Endodermal cell (in vitro differentiated cells): ENCODE measurements at regions not wholly inside any gene's neighbourhood (a gene's known extent, or its start where the extent isn't known, plus 50 kb on each side); places are given as distances from the start of the nearest gene placed in this dataset.

Experiments
- DNase-seq: peaks from one replicate; pipeline ENCODE4 v3.0.0-alpha.2; 2017
- H3K27ac ChIP-seq: 2 replicates; pipeline ENCODE4 v1.5.1; 2013; ENCODE audit warnings: mild to moderate bottlenecking, low read depth, low read length, moderate library complexity
- H3K27me3 ChIP-seq: 2 replicates; pipeline ENCODE4 v1.6.1; 2013; ENCODE audit warnings: mild to moderate bottlenecking, low read length, moderate library complexity; ENCODE audit not compliant: insufficient read depth, control insufficient read depth, poor library complexity, severe bottlenecking
- H3K36me3 ChIP-seq: 2 replicates; pipeline ENCODE4 v1.7.0; 2013; ENCODE audit warnings: mild to moderate bottlenecking, low read length, moderate library complexity; ENCODE audit not compliant: control insufficient read depth, insufficient read depth
- H3K4me1 ChIP-seq: one replicate; pipeline ENCODE4 v1.7.0; 2013; ENCODE audit warnings: low read length; ENCODE audit not compliant: control insufficient read depth, insufficient read depth
- H3K4me3 ChIP-seq: 2 replicates; pipeline ENCODE4 v1.5.1; 2013; ENCODE audit warnings: mild to moderate bottlenecking, low read length, moderate library complexity
- H3K9ac ChIP-seq: 2 replicates; pipeline ENCODE4 v1.6.1; 2013; ENCODE audit warnings: mild to moderate bottlenecking, low read length, moderate library complexity; ENCODE audit not compliant: poor library complexity, severe bottlenecking; ENCODE audit errors: extremely low read depth
- H3K9me3 ChIP-seq: 2 replicates; pipeline ENCODE4 v1.6.1; 2013; ENCODE audit warnings: mild to moderate bottlenecking, low read length, moderate library complexity; ENCODE audit not compliant: control insufficient read depth
- H3K27ac Mint-ChIP-seq: 2 replicates; pipeline ENCODE4 v1.8.0; 2020; ENCODE audit warnings: mixed read lengths
- H3K27me3 Mint-ChIP-seq: 2 replicates; pipeline ENCODE4 v1.8.0; 2021; ENCODE audit warnings: mild to moderate bottlenecking, mixed read lengths; ENCODE audit not compliant: insufficient read depth
- H3K36me3 Mint-ChIP-seq: 2 replicates; pipeline ENCODE4 v1.8.0; 2020; ENCODE audit warnings: low read depth, mixed read lengths
- H3K4me1 Mint-ChIP-seq: 2 replicates; pipeline ENCODE4 v1.8.0; 2020; ENCODE audit warnings: mixed read lengths
- H3K4me3 Mint-ChIP-seq: 2 replicates; pipeline ENCODE4 v1.8.0; 2020; ENCODE audit warnings: mild to moderate bottlenecking, moderate library complexity, mixed read lengths
- H3K9me3 Mint-ChIP-seq: 2 replicates; pipeline ENCODE4 v1.8.0; 2020; ENCODE audit warnings: mild to moderate bottlenecking, mixed read lengths
- CTCF ChIP-seq: fragments of 200-600 bp; sonication (generic); conservative IDR thresholded peaks from 2 replicates; pipeline ENCODE4 v1.5.0; 2021; ENCODE audit warnings: antibody characterized with exemption, mild to moderate bottlenecking
- WGBS, 2 experiments: methylation state at CpG; one replicate each; pipeline versions ENCODE4 v1.1.5 to v1.1.7; 2013; ENCODE audit warnings: missing lambda C conversion rate in 2 of 2, mixed read lengths in 1 of 2; ENCODE audit not compliant: insufficient coverage in 1 of 2, insufficient read length in 1 of 2; 5-methylcytosine and 5-hydroxymethylcytosine counted together

DNA sequence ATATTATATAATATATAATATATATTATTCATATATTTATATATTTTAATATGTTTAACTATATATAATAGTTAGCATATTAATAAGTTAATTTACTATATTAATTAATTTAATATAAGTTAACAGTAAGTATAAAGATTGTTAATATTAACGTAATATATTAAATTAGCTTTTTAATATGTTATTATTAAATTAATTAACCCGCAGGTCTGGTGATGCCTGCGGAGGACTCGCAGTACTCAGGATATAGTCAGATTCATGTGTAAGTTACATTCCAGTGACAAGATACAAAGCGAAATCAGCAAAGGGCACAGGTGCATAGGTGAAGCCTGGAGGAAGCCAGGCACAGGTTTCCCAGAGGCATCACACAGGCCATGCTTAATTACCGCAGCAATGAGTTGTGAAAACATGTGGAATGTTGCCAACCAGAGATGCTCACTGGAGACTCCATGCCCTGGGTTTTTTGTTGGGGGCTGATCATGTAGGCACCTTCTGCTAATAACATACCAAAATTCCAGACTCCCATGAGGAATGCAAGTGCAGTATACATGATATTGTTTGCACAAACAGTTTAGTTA is 130.4 kb upstream of the MPHOSPH6 start:
- Mint-ChIP-seq H3K4me3 (no peak overlapping the region), H3K9me3 (no peaks in the 10 kb centered on the region), H3K27ac (no peak overlapping the region), H3K36me3 (no peaks in the 10 kb centered on the region), H3K4me1 (no peaks in the 10 kb centered on the region), H3K27me3 (peaks cover 18% of the 10 kb centered on the region)
- Histone ChIP-seq H3K9ac (no peak overlapping the region), H3K27ac (no peak overlapping the region), H3K27me3 (no peaks in the 10 kb centered on the region), H3K4me1 (no peaks in the 10 kb centered on the region), H3K9me3 (no peaks in the 10 kb centered on the region), H3K4me3 (no peak overlapping the region), H3K36me3 (no peaks in the 10 kb centered on the region)
- WGBS, 2 experiments: 95 to 100% methylated on average over 4 to 5 of the region's 6 CpGs
- TF ChIP-seq CTCF: no peak
- DNase-seq: no peak

DNA sequence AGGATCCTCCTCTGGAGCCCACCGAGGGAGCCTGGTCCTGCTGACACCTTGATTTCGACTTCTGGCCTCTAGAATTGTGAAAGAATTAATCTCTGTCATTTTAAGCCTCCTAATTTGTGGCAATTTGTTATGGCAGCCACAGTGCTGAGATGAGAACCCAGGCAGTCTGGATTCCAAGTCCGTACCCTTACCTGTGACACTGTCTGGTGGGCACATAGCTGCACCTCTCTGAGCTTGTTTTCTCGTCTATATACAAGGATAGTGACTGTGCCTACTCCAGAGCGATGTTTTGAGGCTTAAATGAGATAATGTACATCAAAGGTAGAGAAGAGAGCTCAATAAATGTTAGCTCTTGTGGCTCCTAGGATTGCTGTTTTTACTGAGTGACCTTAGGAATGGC is 128.4 kb upstream of the MPHOSPH6 start:
- TF ChIP-seq CTCF: no peak

DNA sequence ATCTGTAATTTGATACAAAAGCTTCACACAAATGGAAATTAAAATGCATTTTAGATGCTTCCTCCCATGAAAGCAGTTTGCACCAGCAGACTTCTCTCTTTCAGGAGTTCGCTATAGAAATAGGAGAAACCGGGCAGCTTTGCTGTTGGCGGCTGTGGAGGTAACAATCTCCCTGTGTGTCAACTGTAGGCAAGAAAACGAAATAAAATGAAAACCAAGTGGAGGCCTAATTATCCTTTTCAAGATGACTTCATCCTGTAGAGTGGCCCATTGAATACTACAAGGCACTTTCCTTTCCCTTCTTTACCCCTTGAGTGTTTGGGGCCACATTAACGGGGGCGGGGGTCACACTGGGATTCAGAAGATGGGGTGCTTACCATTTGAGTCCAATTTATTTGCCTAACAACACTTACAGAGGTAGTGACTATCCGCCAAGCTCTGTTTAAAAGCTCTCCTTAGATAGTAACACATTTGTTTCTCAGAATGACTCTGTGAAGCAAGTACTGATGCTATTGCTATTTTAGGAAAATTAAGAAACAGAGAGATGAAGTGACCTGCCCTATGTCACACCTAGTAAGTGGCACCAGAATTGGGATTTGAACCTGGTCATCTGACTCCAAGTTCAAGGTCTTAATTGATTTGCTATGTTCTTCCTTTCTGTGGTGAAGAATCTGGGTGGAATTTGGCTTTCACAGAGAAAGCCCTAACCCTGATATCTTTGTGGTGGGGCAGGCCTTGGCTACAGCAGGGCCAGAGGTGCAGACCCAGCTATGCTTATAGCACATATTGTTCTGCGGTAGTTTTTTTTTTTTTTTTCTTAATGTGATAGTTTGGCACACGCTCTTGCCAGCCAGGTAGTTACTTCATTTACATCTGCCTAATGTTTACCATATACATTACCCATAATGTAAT is 125.5 kb upstream of the MPHOSPH6 start:
- Histone ChIP-seq H3K9me3 (no peaks in the 10 kb centered on the region), H3K27ac (no peak overlapping the region), H3K36me3 (no peaks in the 10 kb centered on the region), H3K27me3 (no peaks in the 10 kb centered on the region), H3K4me1 (no peaks in the 10 kb centered on the region), H3K9ac (no peak overlapping the region), H3K4me3 (no peak overlapping the region)
- TF ChIP-seq CTCF: no peak
- Mint-ChIP-seq H3K27me3 (peaks cover 13% of the 10 kb centered on the region), H3K4me1 (no peaks in the 10 kb centered on the region), H3K36me3 (no peaks in the 10 kb centered on the region), H3K4me3 (no peak overlapping the region), H3K27ac (no peak overlapping the region), H3K9me3 (no peaks in the 10 kb centered on the region)
- DNase-seq: no peak
- WGBS, 2 experiments: 90 to 92% methylated on average over 7 to 9 of the region's 9 CpGs

More for the DNA sequence above, 128.4 kb upstream of the MPHOSPH6 start:
- no peak overlapping the region for H3K9ac ChIP-seq
- Mint-ChIP-seq H3K4me3 (no peak overlapping the region), H3K9me3 (no peaks in the 10 kb centered on the region), H3K36me3 (no peaks in the 10 kb centered on the region), H3K4me1 (no peaks in the 10 kb centered on the region), H3K27ac (no peak overlapping the region), H3K27me3 (peaks cover 7% of the 10 kb centered on the region)
- WGBS, 2 experiments: 95 to 100% methylated on average over 4 to 5 of the region's 5 CpGs
- H3K9me3 ChIP-seq: no peaks in the 10 kb centered on the region
- no peaks in the 10 kb centered on the region for H3K36me3 ChIP-seq
- no peak for DNase-seq
- H3K27me3 ChIP-seq: no peaks in the 10 kb centered on the region
- no peak overlapping the region for H3K27ac ChIP-seq
- H3K4me3 ChIP-seq: no peak overlapping the region
- H3K4me1 ChIP-seq: no peaks in the 10 kb centered on the region
